IPS-20b (cell line): ENCODE measurements at regions not wholly inside any gene's neighbourhood (a gene's known extent, or its start where the extent isn't known, plus 50 kb on each side); places are given as distances from the start of the nearest gene placed in this dataset.

Experiments used
- H3K27ac ChIP-seq: one replicate; pipeline ENCODE4 v1.5.1; 2013; ENCODE audit warnings: low read length
- H3K27me3 ChIP-seq: 2 replicates; pipeline ENCODE4 v1.6.1; 2013; ENCODE audit warnings: mild to moderate bottlenecking, low read length, inconsistent platforms; ENCODE audit not compliant: insufficient read depth
- H3K36me3 ChIP-seq: 2 replicates; pipeline ENCODE4 v1.6.1; 2013; ENCODE audit warnings: low read depth, mild to moderate bottlenecking, inconsistent platforms, low read length, moderate library complexity; ENCODE audit not compliant: insufficient read depth
- H3K4me1 ChIP-seq: 2 replicates; pipeline ENCODE4 v1.6.1; 2013; ENCODE audit warnings: mild to moderate bottlenecking, control low read depth, inconsistent platforms, low read length, moderate library complexity; ENCODE audit not compliant: insufficient read depth
- H3K4me3 ChIP-seq: 2 replicates; pipeline ENCODE4 v1.5.1; 2013; ENCODE audit warnings: mild to moderate bottlenecking, low read length, inconsistent platforms
- H3K9ac ChIP-seq: 2 replicates; pipeline ENCODE4 v1.6.1; 2013; ENCODE audit warnings: low read depth, mild to moderate bottlenecking, inconsistent platforms, low read length, moderate library complexity
- H3K9me3 ChIP-seq: 2 replicates; pipeline ENCODE4 v1.6.1; 2013; ENCODE audit warnings: mild to moderate bottlenecking, low read depth, low read length, inconsistent platforms; ENCODE audit not compliant: insufficient read depth

DNA sequence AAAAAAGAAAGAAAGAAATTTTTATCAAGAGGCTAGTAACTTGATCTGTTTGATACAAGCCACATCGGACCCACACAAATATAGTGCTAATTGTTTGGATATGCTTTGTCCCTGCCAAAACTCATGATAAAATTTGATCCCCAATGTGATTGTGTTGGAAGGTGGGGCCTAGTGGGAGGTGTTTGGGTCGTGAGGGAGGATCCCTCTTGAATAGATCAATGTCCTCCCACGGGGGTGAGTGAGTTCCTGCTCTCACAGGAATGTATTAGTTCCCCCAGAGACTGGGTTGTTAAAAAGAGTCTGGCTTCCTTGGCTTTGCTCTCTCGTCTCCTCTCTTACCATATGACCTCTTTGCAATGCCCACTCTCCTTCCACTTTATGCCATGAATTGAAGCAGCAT is 80.6 kb upstream of the CPLX2 start:
- peaks cover 38% of the 10 kb centered on the region for H3K27me3 ChIP-seq
- H3K9ac ChIP-seq = no peak overlapping the region
- no peaks in the 10 kb centered on the region for H3K4me1 ChIP-seq
- H3K27ac ChIP-seq = no peak overlapping the region
- no peaks in the 10 kb centered on the region for H3K36me3 ChIP-seq
- no peak overlapping the region for H3K4me3 ChIP-seq
- H3K9me3 ChIP-seq = no peaks in the 10 kb centered on the region

DNA sequence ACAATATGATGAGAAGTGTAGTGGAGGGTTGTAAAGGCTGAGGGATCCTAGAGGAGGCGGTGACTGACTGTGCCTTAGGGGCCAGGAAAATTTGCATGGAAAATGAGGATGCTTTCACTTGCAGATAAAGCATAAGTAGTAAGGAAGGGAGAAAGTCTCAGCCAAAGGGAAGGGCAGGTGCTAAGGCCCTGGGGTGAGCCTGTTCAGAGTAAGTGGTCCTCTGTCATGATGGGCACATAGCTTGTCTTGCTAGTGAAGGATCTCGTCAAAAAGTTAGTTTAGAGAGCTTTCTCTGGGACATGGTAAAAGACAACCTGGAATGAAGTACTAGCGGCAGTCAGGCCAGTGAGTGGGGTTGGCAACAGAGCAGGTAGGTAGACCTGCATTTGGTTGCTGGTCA is 75.4 kb upstream of the CPLX2 start:
- Histone ChIP-seq H3K9ac (no peak overlapping the region), H3K4me1 (peaks cover 9% of the 10 kb centered on the region; the same call in 1 of the 2 replicates), H3K9me3 (no peaks in the 10 kb centered on the region), H3K27me3 (peaks cover 49% of the 10 kb centered on the region), H3K4me3 (peak overlapping the region; percentile 57; the same call in 1 of the 2 replicates), H3K36me3 (no peaks in the 10 kb centered on the region), H3K27ac (no peak overlapping the region)

DNA sequence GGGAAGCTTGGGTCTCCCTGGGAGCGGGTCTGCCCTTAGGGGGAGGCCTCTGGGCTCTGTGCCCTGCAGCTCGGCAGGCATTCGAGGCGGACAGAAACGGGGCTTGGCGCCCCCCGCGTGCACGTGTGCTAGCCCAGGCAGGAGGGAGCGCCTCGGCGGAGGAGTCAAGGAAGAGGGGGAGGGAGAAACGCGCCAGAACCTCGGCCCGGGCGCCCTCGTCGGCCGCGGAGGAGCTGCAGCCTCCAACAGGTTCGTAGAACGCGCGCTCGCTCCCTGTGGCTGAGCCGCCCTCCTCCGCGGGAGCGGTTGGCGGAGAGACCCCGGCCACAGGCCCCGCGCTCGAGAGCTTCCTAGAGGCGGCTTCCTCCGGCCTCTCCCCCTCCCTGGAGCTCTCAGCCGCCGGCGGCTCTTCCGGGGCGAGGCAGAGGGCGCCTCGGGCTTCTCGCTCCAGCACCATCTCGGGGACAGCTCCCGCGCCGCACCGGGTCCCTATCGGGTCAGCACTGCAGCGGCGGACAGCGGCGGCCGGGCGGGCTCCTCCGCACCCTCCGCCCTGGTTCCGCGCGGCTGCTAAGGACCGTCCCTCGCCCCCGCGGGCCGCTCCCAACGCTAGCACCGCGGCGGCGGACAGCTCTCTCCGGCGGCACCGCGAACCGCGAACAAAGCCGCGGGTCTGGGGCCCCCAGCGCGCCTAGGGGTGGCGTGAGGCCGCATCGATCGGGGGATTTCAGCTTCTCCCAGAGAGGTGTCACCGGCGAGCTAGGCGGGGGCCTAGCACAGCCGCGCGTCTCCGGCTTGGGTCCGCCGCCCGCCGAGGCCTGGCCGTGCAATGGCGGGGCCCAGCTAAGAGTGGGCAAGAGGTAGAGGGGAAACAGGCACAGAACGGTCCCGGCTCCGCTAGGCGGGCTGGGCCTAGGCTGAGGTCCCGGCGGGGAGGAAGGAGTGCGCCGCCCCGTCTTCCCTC is 74.6 kb upstream of the CPLX2 start:
- Histone ChIP-seq H3K27me3 (peaks cover 49% of the 10 kb centered on the region), H3K4me3 (peak overlapping the region; percentile 66), H3K9me3 (no peaks in the 10 kb centered on the region), H3K27ac (no peak overlapping the region), H3K36me3 (no peaks in the 10 kb centered on the region), H3K4me1 (peaks cover 9% of the 10 kb centered on the region; the same call in 1 of the 2 replicates), H3K9ac (no peak overlapping the region; the same call in 1 of the 2 replicates)

DNA sequence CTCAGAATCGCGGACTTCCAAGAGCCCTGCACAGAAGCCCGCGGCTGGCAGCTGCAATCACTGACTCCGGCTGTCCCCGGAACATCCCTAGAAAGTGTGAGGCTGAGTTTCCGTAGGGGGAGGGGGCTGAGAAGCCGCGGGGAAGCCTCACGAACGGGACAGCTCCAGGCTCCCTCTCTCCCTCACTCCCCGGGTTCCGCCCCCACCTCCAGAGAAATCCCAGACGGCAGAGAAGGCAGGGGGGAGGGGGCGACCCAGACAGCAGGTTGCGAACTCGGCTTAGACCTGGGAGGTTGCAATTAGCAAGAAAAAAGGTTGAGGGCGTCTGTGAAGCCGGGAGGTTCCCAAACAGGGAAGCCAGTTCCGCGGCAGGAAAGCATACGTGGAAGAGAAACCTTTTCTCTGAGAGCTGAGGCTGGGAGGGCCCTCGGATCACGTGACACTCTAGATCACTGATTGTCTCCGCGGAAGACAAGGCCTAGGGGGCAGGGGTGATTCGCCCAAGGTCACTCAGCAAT is 73.8 kb upstream of the CPLX2 start:
- peak overlapping the region; percentile 66 for H3K4me3 ChIP-seq
- no peak overlapping the region for H3K27ac ChIP-seq
- H3K36me3 ChIP-seq = no peaks in the 10 kb centered on the region
- no peak overlapping the region; the same call in 1 of the 2 replicates for H3K9ac ChIP-seq
- H3K4me1 ChIP-seq = peaks cover 9% of the 10 kb centered on the region; the same call in 1 of the 2 replicates
- H3K27me3 ChIP-seq = peaks cover 49% of the 10 kb centered on the region
- H3K9me3 ChIP-seq = no peaks in the 10 kb centered on the region

DNA sequence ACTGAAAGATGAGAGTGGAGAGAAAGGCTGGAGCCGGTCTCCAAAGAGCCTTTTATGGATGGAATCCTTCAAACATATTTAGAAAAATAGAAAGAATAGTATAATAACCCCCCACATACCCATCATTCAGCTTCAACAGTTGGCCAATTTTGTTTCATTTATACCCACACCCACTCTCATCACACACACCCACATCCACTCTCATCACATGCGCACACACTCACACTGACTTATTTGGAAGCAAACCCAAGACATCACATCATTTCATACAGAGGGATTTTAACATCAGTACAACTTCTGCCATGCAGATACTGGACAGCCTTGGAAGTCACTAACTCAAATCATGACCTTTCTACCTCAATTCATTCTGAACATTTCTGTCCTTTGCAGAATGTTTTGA is 72.8 kb upstream of the CPLX2 start:
- Histone ChIP-seq H3K4me1 (peaks cover 9% of the 10 kb centered on the region; the same call in 1 of the 2 replicates), H3K36me3 (no peaks in the 10 kb centered on the region), H3K27ac (no peak overlapping the region), H3K9ac (no peak overlapping the region), H3K4me3 (no peak overlapping the region), H3K9me3 (no peaks in the 10 kb centered on the region), H3K27me3 (peaks cover 42% of the 10 kb centered on the region)

DNA sequence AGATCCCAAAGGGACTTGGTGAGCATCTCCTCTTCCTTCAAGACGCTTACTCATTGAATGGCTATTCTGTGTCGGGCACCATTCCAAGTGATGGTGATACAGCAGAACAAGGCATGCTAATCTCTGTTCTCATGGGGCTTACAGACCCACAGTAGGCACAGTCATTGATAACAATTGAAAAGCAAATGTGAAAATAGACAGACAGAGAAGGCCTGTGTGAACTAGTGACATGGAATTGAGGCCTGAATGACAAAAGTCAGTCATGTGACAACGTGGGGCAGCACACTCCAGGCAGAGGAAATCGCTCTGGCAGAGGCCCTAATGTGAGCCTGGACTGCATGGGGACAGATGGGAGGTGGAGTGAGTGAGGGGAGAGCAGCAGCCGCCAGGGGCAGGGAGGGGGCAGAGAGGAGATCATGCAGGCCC is 70.7 kb upstream of the CPLX2 start:
- peaks cover 9% of the 10 kb centered on the region; the same call in 1 of the 2 replicates for H3K4me1 ChIP-seq
- no peak overlapping the region for H3K27ac ChIP-seq
- peaks cover 21% of the 10 kb centered on the region for H3K27me3 ChIP-seq
- no peaks in the 10 kb centered on the region for H3K36me3 ChIP-seq
- no peak overlapping the region for H3K4me3 ChIP-seq
- no peak overlapping the region for H3K9ac ChIP-seq
- no peaks in the 10 kb centered on the region for H3K9me3 ChIP-seq

DNA sequence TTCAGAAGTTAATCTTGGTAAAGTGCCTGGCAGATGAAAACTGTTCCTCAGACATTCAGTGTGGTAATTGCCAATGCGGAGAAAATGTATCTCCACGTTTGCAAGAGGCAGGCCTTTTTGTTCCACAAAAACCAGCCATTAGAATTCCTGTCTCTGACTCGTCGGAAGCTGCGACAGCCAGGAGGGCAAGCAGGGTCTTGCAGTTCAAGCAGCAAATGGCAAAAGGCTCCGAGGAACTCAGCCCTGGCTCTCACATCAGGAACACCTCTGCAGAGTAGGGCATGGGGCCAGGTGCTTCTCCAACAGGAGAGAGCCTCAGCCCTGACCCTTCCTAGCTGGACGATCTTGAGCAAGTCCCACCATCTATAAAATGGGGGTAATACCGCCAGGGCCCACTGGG is 69.0 kb upstream of the CPLX2 start:
- Histone ChIP-seq H3K27ac (no peak overlapping the region), H3K9me3 (no peaks in the 10 kb centered on the region), H3K4me3 (no peak overlapping the region), H3K36me3 (no peaks in the 10 kb centered on the region), H3K9ac (no peak overlapping the region), H3K4me1 (peaks cover 7% of the 10 kb centered on the region; the same call in 1 of the 2 replicates), H3K27me3 (peaks cover 12% of the 10 kb centered on the region)

DNA sequence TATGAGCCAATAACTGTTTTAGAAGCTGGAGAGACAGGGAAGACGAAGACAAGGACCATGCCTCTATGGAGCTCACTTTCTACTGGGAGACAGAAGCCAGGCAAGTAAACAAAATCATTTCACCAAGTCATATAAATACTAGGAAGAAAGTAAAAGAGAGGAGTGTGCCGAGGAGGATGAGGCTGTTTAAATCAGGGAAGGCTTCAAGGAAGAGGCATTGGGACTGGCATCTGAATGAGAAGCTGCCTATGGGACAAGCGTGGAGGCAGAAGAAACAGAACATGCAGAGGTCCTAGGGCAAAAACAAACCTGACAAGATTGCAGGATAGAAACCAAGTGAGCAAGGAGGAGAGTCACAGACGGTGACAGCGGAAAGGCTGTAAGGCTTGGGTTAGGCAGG is 68.1 kb upstream of the CPLX2 start:
- H3K27me3 ChIP-seq = peaks cover 9% of the 10 kb centered on the region
- H3K4me1 ChIP-seq = peaks cover 2% of the 10 kb centered on the region; the same call in 1 of the 2 replicates
- H3K4me3 ChIP-seq = no peak overlapping the region
- H3K9me3 ChIP-seq = no peaks in the 10 kb centered on the region
- no peak overlapping the region for H3K9ac ChIP-seq
- H3K27ac ChIP-seq = no peak overlapping the region
- no peaks in the 10 kb centered on the region for H3K36me3 ChIP-seq

DNA sequence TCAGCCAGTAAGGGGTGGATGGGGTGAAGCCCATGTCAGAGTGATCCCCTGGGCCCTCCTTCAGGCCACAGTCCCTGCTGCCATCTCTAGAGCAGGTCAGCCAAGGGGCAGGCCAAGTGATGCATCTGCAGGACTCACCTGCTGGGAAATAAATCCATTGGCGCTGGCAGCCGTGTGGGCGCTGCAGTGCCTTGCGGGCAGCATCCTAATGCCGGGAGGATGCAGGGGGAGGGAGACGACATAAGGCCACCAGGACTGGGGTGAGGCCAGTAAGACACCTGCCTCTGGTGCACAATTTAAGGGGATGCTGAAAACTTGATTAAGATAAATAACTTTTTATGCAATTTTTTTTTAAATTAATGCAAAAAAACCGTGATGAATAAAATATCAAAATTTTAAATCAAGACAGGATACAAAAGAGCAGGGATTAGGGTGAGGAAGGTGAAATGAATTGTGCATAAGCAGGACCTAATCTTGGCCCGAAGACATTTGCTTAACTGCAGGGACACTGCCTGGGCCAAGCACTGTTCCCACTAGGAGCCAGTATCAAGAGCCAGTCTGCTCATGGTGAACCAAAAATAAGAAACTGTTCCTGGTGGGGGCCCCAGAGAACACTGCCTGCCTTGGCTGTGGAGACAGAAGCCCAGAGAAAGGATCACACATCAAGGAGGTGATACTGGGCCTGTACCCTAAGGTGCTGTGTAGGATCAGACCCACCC is 67.5 kb upstream of the CPLX2 start:
- Histone ChIP-seq H3K9me3 (no peaks in the 10 kb centered on the region), H3K9ac (no peak overlapping the region), H3K36me3 (no peaks in the 10 kb centered on the region), H3K4me3 (no peak overlapping the region), H3K27me3 (peaks cover 3% of the 10 kb centered on the region), H3K4me1 (no peaks in the 10 kb centered on the region), H3K27ac (no peak overlapping the region)

DNA sequence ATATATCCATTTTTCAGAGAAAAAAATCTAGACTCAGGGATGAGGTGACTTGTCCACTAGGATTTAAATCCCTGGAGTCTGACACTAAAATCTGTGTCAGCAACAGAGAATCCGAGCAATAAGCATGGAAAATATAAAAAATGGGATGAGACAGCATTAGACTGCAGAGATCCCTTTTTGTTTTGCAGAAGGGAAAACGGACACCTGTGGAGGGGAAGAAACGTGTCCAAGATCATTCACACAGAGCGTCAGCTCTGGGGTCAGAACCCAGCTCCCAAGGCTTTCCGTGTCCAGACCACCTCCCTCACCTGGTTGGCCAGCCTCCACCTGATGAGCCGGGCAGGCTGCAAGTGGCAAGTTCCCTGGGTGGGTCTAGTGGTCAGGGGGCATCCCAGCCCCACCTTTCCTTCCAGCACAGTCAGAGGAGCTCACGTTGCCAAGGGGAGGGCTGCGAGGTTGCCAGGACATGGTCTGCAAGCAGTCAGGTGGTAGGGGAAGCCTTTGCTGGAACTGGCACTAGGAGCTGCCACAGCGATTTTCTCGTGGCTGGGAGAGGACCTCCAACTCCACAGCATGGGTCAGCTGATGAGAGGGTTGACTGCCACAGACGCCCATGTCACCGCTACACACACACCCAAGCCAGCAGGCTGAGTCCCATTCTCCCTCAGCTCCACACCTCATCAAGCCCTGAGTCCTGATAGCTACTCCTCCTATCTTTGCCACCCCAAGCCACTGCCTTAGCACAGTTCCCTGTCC is 65.9 kb upstream of the CPLX2 start:
- no peak overlapping the region for H3K27ac ChIP-seq
- no peaks in the 10 kb centered on the region for H3K9me3 ChIP-seq

DNA sequence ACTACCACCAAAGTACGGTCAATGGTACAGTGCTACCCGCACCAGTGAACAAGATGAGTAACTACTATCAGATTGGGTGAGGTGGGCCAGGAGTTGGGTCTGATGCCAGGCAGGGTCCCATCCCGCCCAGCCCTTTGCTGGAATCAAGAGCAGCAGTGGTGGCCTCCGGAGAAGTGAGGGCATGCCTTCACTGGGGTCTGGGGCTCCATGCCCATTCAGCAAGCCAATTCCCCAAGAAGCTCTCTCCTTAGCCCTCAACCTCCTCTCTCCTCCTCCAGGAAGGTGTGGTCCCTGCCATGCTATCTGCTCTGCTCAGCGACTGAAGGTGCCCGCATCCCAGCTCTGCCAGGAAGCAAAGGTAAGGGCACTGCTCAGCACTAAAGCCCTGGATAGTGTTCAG is 62.7 kb upstream of the CPLX2 start:
- Histone ChIP-seq H3K4me3 (no peak overlapping the region), H3K27me3 (no peaks in the 10 kb centered on the region), H3K9ac (no peak overlapping the region), H3K9me3 (no peaks in the 10 kb centered on the region), H3K27ac (no peak overlapping the region), H3K4me1 (peaks cover 6% of the 10 kb centered on the region), H3K36me3 (no peaks in the 10 kb centered on the region)

More for the DNA sequence above, 65.9 kb upstream of the CPLX2 start:
- no peaks in the 10 kb centered on the region for H3K36me3 ChIP-seq
- no peak overlapping the region for H3K4me3 ChIP-seq
- no peaks in the 10 kb centered on the region for H3K27me3 ChIP-seq
- H3K4me1 ChIP-seq = peaks cover 6% of the 10 kb centered on the region
- no peak overlapping the region for H3K9ac ChIP-seq
